CD4-positive, alpha-beta T cell treated with Interleukin-17A for 1 hour (primary cell): ENCODE measurements at regions not wholly inside any gene's neighbourhood (a gene's known extent, or its start where the extent isn't known, plus 50 kb on each side); places are given as distances from the start of the nearest gene placed in this dataset.
"Not testable (repeated sequence)": the region's sequence is repeated elsewhere in the genome, so short reads cannot be mapped to it uniquely, and the experiment has no call there.

Experiments
- DNase-seq: peaks from one replicate; pipeline ENCODE4 v3.0.0-alpha.2; 2020

- DNase-seq = no peak
These were observed 51.5 kb upstream of the MRI1 start for GRCh38 chr19:13712767-13713201.

- DNase-seq = no peak
These were observed 56.4 kb upstream of the MRI1 start for GRCh38 chr19:13707915-13708314.

- DNase-seq = no peak
These were observed 58.3 kb upstream of the MRI1 start for GRCh38 chr19:13705928-13706447.

- no peak for DNase-seq
These were observed 59.1 kb upstream of the MRI1 start for GRCh38 chr19:13705201-13705600.

GRCh38 chr19:13701624-13702023 lies 62.7 kb upstream of the MRI1 start:
- no peak for DNase-seq

- DNase-seq = no peak
These were observed 63.7 kb upstream of the MRI1 start for GRCh38 chr19:13700621-13701020.

- DNase-seq = no peak
These were observed 64.5 kb upstream of the MRI1 start for GRCh38 chr19:13699786-13700185.

GRCh38 chr19:13696839-13697238 lies 67.5 kb upstream of the MRI1 start:
- DNase-seq = no peak

GRCh38 chr19:13693889-13694288 lies 70.4 kb upstream of the MRI1 start:
- no peak for DNase-seq

- DNase-seq = no peak
These were observed 72.5 kb upstream of the MRI1 start for GRCh38 chr19:13691569-13692435.

- peak; percentile 18 for DNase-seq
These were observed 75.2 kb upstream of the MRI1 start for GRCh38 chr19:13689085-13689484.

- DNase-seq = no peak
These were observed 80.3 kb upstream of the MRI1 start for GRCh38 chr19:13684021-13684420.

- DNase-seq = no peak
These were observed 82.8 kb upstream of the MRI1 start for GRCh38 chr19:13681509-13681908.

- not testable (repeated sequence) for DNase-seq
These were observed 83.5 kb upstream of the MRI1 start for GRCh38 chr19:13680708-13681360.

GRCh38 chr19:13676967-13677366 lies 87.4 kb upstream of the MRI1 start:
- DNase-seq = not testable (repeated sequence)

GRCh38 chr19:13672480-13673175 lies 91.7 kb upstream of the MRI1 start:
- peak; percentile 32 for DNase-seq

- DNase-seq = no peak
These were observed 93.5 kb upstream of the MRI1 start for GRCh38 chr19:13670846-13671245.

GRCh38 chr19:13669780-13670355 lies 94.5 kb upstream of the MRI1 start:
- DNase-seq = no peak

GRCh38 chr19:13668964-13669363 lies 95.4 kb upstream of the MRI1 start:
- no peak for DNase-seq

GRCh38 chr19:13666165-13666564 lies 98.2 kb upstream of the MRI1 start:
- no peak for DNase-seq

- DNase-seq = no peak
These were observed 99.0 kb upstream of the MRI1 start for GRCh38 chr19:13665125-13665905.
